BE2C (cell line): ENCODE measurements at regions not wholly inside any gene's neighbourhood (a gene's known extent, or its start where the extent isn't known, plus 50 kb on each side); places are given as distances from the start of the nearest gene placed in this dataset.

Experiments
- DNase-seq: peaks from one replicate; pipeline ENCODE4 v3.0.0-alpha.2; 2020
- H3K27me3 ChIP-seq: fragments of 250-450 bp; sonication (Bioruptor Pico); 2 replicates; pipeline ENCODE4 v1.5.1; 2020; ENCODE audit warnings: mild to moderate bottlenecking
- H3K36me3 ChIP-seq: fragments of 250-450 bp; sonication (Bioruptor Pico); 2 replicates; pipeline ENCODE4 v1.5.1; 2020; ENCODE audit warnings: mild to moderate bottlenecking
- H3K4me1 ChIP-seq: fragments of 250-450 bp; sonication (Bioruptor Pico); 2 replicates; pipeline ENCODE4 v1.5.1; 2020
- H3K4me3 ChIP-seq: 2 replicates; pipeline ENCODE4 v1.5.1; 2011; ENCODE audit warnings: low read depth, low read length
- H3K9me3 ChIP-seq: fragments of 250-450 bp; sonication (Bioruptor Pico); 2 replicates; pipeline ENCODE4 v1.5.1; 2020
- CTCF ChIP-seq: IDR thresholded peaks from 2 replicates; pipeline ENCODE4 v1.5.1; 2012; ENCODE audit warnings: mild to moderate bottlenecking, low read depth, low read length

GRCh38 chr21:35113064-35113463, 64.0 kb upstream of the RUNX1 start:
- Histone ChIP-seq H3K9me3 (no peaks in the 10 kb centered on the region; the same call in 1 of the 2 replicates), H3K27me3 (no peaks in the 10 kb centered on the region), H3K36me3 (no peaks in the 10 kb centered on the region), H3K4me3 (no peak overlapping the region), H3K4me1 (no peaks in the 10 kb centered on the region)
- TF ChIP-seq CTCF, result no peak
- DNase-seq, result no peak

GRCh38 chr21:35111321-35111930, 62.3 kb upstream of the RUNX1 start:
- no peak for DNase-seq
- Histone ChIP-seq H3K9me3 (no peaks in the 10 kb centered on the region), H3K4me3 (no peak overlapping the region), H3K27me3 (no peaks in the 10 kb centered on the region), H3K4me1 (no peaks in the 10 kb centered on the region), H3K36me3 (no peaks in the 10 kb centered on the region)
- TF ChIP-seq CTCF, result no peak

- Histone ChIP-seq H3K4me3 (no peak overlapping the region), H3K27me3 (no peaks in the 10 kb centered on the region), H3K9me3 (no peaks in the 10 kb centered on the region), H3K36me3 (no peaks in the 10 kb centered on the region), H3K4me1 (no peaks in the 10 kb centered on the region)
- no peak for TF ChIP-seq CTCF
- no peak for DNase-seq
Measured at GRCh38 chr21:35108887-35109286, 59.8 kb upstream of the RUNX1 start.

GRCh38 chr21:35107520-35107919, 58.4 kb upstream of the RUNX1 start:
- Histone ChIP-seq H3K9me3 (no peaks in the 10 kb centered on the region), H3K36me3 (no peaks in the 10 kb centered on the region), H3K27me3 (no peaks in the 10 kb centered on the region), H3K4me1 (no peaks in the 10 kb centered on the region), H3K4me3 (no peak overlapping the region)
- TF ChIP-seq CTCF, result no peak
- no peak for DNase-seq

GRCh38 chr21:35106246-35106835, 57.2 kb upstream of the RUNX1 start:
- Histone ChIP-seq H3K9me3 (no peaks in the 10 kb centered on the region), H3K4me3 (no peak overlapping the region), H3K4me1 (no peaks in the 10 kb centered on the region), H3K36me3 (no peaks in the 10 kb centered on the region), H3K27me3 (no peaks in the 10 kb centered on the region)
- DNase-seq, result no peak
- TF ChIP-seq CTCF, result no peak
